PC-9 (cell line): ENCODE measurements at regions not wholly inside any gene's neighbourhood (a gene's known extent, or its start where the extent isn't known, plus 50 kb on each side); places are given as distances from the start of the nearest gene placed in this dataset.

ENCODE experiments used
- EZH2 ChIP-seq: fragments of 200-600 bp; sonication (generic); IDR thresholded peaks from 2 replicates; pipeline ENCODE4 v1.8.0; 2017; ENCODE audit warnings: antibody characterized with exemption, low read depth
- TF ChIP-seq, protein P1 (sequence below): fragments of 200-600 bp; sonication (generic); conservative IDR thresholded peaks from 2 replicates; pipeline ENCODE4 v1.6.1; 2017; ENCODE audit warnings: mixed run types, antibody characterized with exemption, mild to moderate bottlenecking, moderate library complexity

DNA sequence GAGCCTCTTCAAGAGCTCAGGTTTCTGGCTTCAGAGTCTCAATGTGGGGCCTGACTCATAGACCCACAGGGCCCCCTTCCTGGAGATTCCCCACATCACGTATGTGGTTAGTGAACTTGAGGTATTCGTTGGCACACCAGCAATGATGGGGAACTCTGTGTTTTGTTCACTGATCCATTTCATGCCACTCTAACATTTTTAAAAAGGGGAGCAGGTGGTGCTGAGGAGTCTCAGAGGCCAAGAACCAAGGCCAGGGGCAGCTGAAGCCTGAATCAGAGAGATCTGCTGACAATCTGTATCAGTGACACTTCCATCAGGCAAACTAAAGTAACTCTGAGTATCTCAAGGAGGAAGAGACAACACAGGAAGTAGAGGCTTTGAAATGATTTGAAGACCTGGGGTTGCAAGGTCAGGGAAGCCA, 323.4 kb downstream of the VRK1 start:
- TF ChIP-seq, protein P1, sequence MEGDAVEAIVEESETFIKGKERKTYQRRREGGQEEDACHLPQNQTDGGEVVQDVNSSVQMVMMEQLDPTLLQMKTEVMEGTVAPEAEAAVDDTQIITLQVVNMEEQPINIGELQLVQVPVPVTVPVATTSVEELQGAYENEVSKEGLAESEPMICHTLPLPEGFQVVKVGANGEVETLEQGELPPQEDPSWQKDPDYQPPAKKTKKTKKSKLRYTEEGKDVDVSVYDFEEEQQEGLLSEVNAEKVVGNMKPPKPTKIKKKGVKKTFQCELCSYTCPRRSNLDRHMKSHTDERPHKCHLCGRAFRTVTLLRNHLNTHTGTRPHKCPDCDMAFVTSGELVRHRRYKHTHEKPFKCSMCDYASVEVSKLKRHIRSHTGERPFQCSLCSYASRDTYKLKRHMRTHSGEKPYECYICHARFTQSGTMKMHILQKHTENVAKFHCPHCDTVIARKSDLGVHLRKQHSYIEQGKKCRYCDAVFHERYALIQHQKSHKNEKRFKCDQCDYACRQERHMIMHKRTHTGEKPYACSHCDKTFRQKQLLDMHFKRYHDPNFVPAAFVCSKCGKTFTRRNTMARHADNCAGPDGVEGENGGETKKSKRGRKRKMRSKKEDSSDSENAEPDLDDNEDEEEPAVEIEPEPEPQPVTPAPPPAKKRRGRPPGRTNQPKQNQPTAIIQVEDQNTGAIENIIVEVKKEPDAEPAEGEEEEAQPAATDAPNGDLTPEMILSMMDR, result no peak
- no peak for TF ChIP-seq EZH2
